ENCODE measurements at regions not wholly inside any gene's neighbourhood (a gene's known extent, or its start where the extent isn't known, plus 50 kb on each side); places are given as distances from the start of the nearest gene placed in this dataset.

- Histone ChIP-seq H3K4me1 (ENCODE audit: insufficient read depth) (no peaks in the 10 kb centered on the region), H3K27me3 (no peaks in the 10 kb centered on the region), H3K4me3 (no peak overlapping the region), H3K9me3 (no peaks in the 10 kb centered on the region), H3K27ac (no peak overlapping the region), H3K36me3 (no peaks in the 10 kb centered on the region)
- TF ChIP-seq POLR2A (IDR thresholded peaks at IDR 0.05) (no peak), CTCF (IDR thresholded peaks at IDR 0.05) (no peak), EP300 (IDR thresholded peaks at IDR 0.05) (no peak)
- DNase-seq: no peak
- intact Hi-C loops (cut with DNase I): no loop called here
- WGBS, 3 donors: 70 to 72% (median 72%) methylated on average over 3 of the region's 3 CpGs
These were observed 529.6 kb downstream of the PSAT1 start for GRCh38 chr9:78826527-78826926.

GRCh38 chr9:78828521-78828920, 531.6 kb downstream of the PSAT1 start:
- Histone ChIP-seq H3K4me3 (no peak overlapping the region), H3K36me3 (no peaks in the 10 kb centered on the region), H3K9me3 (no peaks in the 10 kb centered on the region), H3K4me1 (ENCODE audit: insufficient read depth) (no peaks in the 10 kb centered on the region), H3K27ac (no peak overlapping the region), H3K27me3 (no peaks in the 10 kb centered on the region)
- intact Hi-C loops (cut with DNase I): no loop called here
- TF ChIP-seq EP300 (IDR thresholded peaks at IDR 0.05): no peak
- no peak for TF ChIP-seq CTCF (IDR thresholded peaks at IDR 0.05)
- TF ChIP-seq POLR2A (IDR thresholded peaks at IDR 0.05): no peak
- DNase-seq: no peak
- WGBS, 3 donors: 82 to 85% (median 85%) methylated on average over 6 of the region's 6 CpGs

- TF ChIP-seq POLR2A (IDR thresholded peaks at IDR 0.05) (no peak), CTCF (IDR thresholded peaks at IDR 0.05) (no peak), EP300 (IDR thresholded peaks at IDR 0.05) (no peak)
- no peaks in the 10 kb centered on the region for H3K36me3 ChIP-seq
- intact Hi-C loops (cut with DNase I): no loop called here
- no peak overlapping the region for H3K27ac ChIP-seq
- no peak for DNase-seq
- no peak overlapping the region for H3K4me3 ChIP-seq
- 89 to 95% (median 92%) methylated on average over 1 of the region's 1 CpG for WGBS, 3 donors
- no peaks in the 10 kb centered on the region for H3K27me3 ChIP-seq
- no peaks in the 10 kb centered on the region for H3K4me1 ChIP-seq (ENCODE audit: insufficient read depth)
- no peaks in the 10 kb centered on the region for H3K9me3 ChIP-seq
These were observed 533.4 kb downstream of the PSAT1 start for GRCh38 chr9:78830301-78830700.

GRCh38 chr9:78831726-78832125, 534.8 kb downstream of the PSAT1 start:
- no peak overlapping the region for H3K27ac ChIP-seq
- no peaks in the 10 kb centered on the region for H3K27me3 ChIP-seq
- intact Hi-C loops (cut with DNase I): no loop called here
- TF ChIP-seq POLR2A (IDR thresholded peaks at IDR 0.05): no peak
- TF ChIP-seq CTCF (IDR thresholded peaks at IDR 0.05): no peak
- TF ChIP-seq EP300 (IDR thresholded peaks at IDR 0.05): no peak
- no peak for DNase-seq
- H3K4me3 ChIP-seq: no peak overlapping the region
- no peaks in the 10 kb centered on the region for H3K4me1 ChIP-seq (ENCODE audit: insufficient read depth)
- no peaks in the 10 kb centered on the region for H3K9me3 ChIP-seq
- no peaks in the 10 kb centered on the region for H3K36me3 ChIP-seq
- WGBS, 3 donors: 0 to 31% (median 11%) methylated on average over 1 of the region's 1 CpG

All from ovary (tissue), 7 donors.